HG02885 (cell line): ENCODE measurements at regions not wholly inside any gene's neighbourhood (a gene's known extent, or its start where the extent isn't known, plus 50 kb on each side); places are given as distances from the start of the nearest gene placed in this dataset.
"Not testable (repeated sequence)": the region's sequence is repeated elsewhere in the genome, so short reads cannot be mapped to it uniquely, and the experiment has no call there.

Experiments
- ATAC-seq: cut with Tn5 transposase; IDR thresholded peaks from one replicate; pipeline ENCODE4 v1.9.1; 2021; ENCODE audit warnings: mild to moderate bottlenecking; ENCODE audit not compliant: unreplicated experiment, poor library complexity

DNA sequence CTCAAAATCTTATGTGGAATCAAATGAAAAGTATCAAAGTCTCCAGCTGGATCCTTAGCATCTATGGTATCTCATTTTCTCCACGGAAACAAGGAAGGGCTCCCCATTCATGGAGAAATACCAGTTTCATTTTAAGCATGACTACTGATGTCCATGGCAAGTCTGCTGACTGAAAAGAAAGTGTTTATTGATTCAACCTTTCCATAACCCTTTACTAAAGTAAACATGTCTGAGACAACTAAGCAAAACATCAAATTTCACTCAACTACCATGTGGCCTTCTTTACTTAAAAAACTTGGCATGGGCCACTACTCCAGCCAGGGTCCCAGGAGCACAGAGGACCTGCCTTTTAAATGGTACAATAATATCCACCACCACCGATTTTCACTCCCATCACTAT lies 928.0 kb upstream of the SOX9 start:
- ATAC-seq, result no peak

DNA sequence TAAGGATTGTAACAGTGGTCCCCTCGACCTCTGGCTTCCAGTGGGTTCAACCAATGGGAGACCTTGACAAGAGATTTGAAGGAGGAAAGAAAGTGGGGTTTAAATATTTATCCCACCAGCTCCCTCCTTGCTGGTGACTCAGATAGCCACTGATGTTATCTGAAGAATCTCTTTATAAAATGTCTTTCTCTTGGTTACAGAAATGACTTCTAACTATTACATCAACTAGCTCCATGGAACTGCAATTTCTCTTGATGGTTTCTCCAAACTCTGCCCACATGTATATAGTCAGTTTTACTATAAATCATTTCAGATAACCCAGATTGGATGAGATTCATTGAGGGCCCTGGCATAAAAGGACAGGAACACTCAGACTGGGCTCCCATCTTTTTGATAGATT lies 920.2 kb upstream of the SOX9 start:
- no peak for ATAC-seq

GRCh38 chr17:71201639-71202038 lies 919.2 kb upstream of the SOX9 start:
- ATAC-seq, result no peak

GRCh38 chr17:71202449-71202848 lies 918.4 kb upstream of the SOX9 start:
- ATAC-seq, result no peak

DNA sequence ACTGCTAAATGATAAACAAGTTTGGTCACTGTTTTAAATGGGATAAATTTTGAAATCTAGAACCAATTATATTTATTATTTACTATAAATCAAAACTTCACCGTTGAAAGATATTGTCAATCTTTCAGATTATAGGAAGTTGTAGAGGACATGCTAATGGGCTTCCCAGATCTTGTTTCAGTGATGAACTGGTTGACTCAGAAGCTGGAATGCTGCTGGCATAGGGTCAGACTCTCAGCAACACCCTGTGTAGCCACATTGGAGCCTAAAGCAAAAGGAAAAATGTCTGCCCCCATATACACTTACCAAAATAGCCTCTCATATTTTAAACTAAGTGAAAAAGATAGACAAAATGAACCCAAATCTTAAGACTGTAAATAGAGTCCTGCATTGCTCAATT lies 916.9 kb upstream of the SOX9 start:
- no peak for ATAC-seq

- not testable (repeated sequence) for ATAC-seq
These were observed 914.9 kb upstream of the SOX9 start for GRCh38 chr17:71205951-71206350.

DNA sequence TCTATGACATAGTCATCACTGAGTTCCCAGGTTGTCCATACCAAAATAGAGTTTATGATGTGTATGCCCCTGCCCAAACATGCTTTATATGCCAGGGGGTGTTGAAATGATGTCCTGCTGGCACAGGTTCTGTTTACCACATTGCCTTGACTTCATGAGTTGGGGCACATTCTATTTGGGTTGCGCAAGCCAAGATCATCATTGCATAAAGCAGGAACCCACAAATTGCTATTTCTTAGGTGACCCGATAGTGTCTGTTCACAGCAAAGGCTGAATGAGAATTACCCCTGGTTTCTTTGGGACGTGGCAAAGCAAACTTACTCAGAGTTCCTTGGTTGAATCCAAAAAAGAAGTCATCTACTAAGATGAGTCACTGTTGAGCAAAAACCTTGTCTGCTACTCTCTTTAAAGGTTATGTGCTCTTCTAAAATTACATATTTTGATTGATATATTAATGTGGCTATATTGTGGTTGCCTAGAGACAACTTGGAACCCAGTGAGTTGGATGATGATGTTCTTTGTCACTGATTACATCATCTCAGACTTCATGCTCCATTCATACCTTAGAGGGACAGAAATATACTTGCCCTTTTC lies 912.6 kb upstream of the SOX9 start:
- no peak for ATAC-seq

- ATAC-seq, result no peak
These were observed 906.9 kb upstream of the SOX9 start for GRCh38 chr17:71213936-71214335.

GRCh38 chr17:71217769-71218168 lies 903.1 kb upstream of the SOX9 start:
- no peak for ATAC-seq

DNA sequence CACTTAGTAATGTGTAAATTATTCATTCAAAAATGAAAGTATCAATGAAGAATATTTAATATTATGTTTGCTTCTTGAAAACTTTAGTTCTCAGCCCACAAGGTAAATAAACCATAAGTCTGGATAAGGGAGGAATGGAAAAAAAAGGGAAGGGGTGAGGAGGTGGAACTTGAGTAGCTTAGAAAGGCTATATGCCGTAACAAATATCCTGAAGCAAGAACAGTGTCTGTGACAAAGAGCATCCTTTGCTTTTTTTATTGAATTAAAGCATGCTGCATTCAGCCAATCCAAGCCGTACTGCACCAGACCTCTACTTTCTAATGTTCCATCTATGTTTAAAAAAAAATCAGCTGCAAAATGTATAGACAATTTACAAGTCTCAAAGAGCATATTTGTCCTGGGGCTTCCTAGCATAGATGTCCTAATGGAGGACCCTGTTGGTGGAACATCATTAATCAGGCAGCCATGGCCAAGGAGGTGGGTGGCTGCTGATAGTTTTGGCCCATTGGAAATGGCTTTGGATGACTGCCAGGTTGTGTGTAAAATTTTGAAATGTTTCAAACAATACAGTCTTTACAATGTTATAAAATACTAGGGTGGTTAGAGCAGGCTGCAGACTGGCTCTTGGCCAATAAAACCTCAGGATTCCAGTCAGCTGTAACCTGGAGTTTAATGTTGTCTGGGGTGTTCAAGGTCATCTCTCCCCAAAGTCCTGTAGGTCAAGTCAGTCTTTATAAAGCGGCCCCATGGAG lies 895.8 kb upstream of the SOX9 start:
- no peak for ATAC-seq

DNA sequence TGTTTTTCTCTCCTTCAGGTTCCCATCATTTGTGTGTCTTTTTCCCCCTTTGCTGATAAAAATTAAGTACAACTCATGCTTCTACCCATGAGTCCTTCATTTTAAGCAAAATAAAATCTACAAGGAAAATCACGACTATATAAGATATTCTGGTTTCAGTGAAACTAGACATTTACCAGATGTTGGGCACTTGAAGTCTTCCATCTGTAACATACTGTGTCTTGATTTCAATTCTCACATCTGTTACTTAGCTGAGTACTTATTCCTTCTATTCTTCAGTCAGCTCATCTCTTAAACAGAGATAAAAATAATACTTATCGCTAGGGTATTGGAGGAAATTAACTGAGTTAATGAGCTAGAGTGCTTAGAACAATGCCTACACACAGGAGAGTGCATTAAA lies 893.0 kb upstream of the SOX9 start:
- ATAC-seq, result no peak

- no peak for ATAC-seq
These were observed 891.8 kb upstream of the SOX9 start for GRCh38 chr17:71229070-71229469.

DNA sequence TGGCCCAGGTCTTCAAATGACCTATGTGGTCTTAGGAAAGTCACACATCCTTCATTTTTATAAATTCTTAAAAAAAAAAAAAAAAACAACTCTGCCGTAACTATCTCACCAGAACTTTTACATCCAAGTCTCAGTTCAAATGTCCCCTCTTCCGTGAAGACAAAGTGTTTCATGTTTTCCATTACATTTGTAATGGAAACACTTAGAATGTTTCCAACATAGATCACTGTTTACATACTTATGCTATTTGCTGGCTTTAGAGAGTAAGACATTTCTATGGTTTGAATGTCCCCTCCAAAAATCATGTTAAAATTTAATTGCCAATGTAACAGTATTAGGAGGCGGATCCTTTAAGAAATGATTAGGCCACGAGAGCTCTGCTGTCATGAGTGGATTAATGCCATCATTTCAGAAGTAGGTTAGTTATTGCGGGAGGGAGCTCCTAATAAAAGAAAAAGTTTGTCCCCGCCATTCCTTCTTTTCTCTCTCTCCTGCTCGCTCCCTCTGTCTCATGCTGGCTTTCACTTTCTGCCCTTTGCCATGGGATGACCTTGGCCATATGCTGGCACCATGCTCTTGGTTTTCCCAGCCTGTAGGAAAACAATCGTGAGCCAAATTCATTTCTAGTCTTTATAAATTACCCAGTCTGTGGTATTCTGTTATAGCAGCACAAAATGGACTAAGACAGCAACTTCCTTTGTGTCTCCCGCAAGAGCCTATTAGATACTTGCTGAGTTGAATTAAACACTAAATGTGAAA lies 887.8 kb upstream of the SOX9 start:
- ATAC-seq, result no peak

DNA sequence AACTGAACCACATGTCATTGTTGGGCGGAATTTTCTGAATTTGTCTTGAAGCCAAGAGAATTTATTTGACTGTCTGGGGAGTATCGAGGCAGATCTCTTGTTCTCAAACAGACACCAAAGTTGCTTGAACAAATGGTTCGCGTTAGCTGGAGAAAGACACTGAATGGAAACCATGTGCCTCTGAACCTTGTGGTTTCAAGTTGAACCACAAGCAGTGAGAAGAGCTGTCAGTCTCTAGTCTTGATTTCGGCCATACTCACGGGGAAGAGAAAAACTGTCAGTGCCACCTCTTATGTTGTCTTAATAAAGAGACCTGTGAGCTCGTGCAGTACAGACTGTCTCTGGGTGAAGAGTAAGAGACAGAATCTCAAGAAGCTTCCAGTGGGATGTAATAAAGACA lies 886.5 kb upstream of the SOX9 start:
- no peak for ATAC-seq

DNA sequence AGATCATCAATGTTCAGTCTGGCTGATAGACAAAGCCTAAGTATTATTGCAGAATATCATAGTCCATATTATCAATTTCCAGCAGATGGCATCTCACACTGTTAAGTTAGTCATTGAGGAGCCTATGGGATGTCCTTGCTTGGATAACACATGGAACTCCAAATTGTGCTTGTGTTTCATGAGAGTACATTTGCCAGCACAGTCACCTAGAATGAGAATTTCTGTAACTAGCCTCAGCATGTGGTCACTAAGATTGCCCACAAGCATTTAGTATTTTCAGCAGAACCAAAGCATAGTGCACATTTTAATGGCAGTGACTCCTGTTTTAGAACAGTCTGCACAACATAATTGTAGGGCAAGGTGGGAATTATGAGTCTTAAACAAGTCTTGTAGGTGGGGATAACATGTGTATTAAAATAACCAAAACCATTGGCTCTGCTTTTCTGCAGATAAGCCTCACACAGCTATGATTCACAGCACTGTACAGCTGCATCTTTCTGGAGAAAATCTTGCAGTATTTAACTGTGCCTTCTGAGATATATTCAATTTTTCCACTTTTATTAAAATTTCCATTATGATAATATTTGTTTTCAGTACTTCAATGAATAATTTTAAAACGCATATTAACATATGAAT lies 882.8 kb upstream of the SOX9 start:
- ATAC-seq, result no peak

DNA sequence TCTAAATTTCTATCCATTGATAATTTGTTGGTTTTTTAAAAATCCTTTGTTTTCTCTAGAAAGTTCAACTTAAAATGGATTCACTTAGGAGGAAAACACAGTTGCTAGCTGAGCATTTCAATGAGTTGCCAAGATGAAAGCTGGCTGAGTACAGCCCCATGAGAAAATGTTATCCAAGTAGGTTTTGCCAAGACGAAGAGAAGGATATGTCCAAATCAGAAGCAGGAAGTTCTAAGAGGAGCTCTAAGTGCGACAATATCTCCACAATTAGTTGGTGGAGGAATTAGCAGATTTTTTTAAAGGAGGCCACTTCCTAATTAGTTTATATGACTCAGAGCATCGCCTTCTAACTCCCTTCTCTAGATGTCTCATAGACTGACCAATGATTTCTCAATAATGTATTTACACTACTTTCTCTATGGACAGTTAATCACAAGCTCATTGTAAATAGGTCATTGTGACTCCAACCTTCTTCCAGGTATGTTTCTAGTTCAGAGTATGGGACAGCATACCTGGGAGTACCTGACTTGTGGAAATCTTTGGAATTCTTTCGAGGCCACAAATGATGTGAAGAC lies 873.3 kb upstream of the SOX9 start:
- no peak for ATAC-seq

GRCh38 chr17:71251276-71251675 lies 869.5 kb upstream of the SOX9 start:
- no peak for ATAC-seq

- no peak for ATAC-seq
These were observed 868.9 kb upstream of the SOX9 start for GRCh38 chr17:71251951-71252350.

- no peak for ATAC-seq
These were observed 868.4 kb upstream of the SOX9 start for GRCh38 chr17:71252436-71252835.

DNA sequence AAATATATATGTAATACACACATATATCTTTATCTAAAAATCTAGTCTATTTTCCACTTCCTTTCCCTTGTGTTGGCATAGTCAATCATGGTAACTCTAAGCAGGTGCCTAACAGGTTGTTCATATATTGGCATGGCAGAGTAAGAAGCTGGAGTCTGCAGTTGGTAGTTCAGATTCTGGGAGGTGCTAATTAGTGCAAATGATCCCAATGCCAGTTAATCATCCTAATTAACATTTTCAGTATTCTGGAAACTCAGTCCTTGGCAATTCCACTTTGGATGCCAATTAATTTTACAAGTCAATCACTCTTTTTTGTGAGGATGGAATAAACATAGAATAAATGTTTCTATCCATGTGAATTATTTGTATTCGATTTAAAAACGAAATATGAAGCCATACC lies 863.7 kb upstream of the SOX9 start:
- ATAC-seq, result no peak
